Tibial artery (tissue), 4 donors: ENCODE measurements at regions not wholly inside any gene's neighbourhood (a gene's known extent, or its start where the extent isn't known, plus 50 kb on each side); places are given as distances from the start of the nearest gene placed in this dataset.
"Not testable (repeated sequence)": the region's sequence is repeated elsewhere in the genome, so short reads cannot be mapped to it uniquely, and the experiment has no call there.

ENCODE experiments used
- DNase-seq, 2 donors: peaks; one replicate each; pipeline ENCODE4 v3.0.0-alpha.2; 2019
- H3K27ac ChIP-seq, 2 donors: fragments of 200-600 bp; sonication (generic) in 1 of 2; 1 replicate in 1 of 2; 2 replicates in 1 of 2; pipeline ENCODE4 v1.5.1; 2018 to 2019; ENCODE audit warnings: mild to moderate bottlenecking in 1 of 2
- H3K27me3 ChIP-seq, 2 donors: fragments of 200-600 bp; sonication (generic) in 1 of 2; one replicate each; pipeline versions ENCODE4 v1.5.1 to v1.6.0; 2016 to 2019
- H3K36me3 ChIP-seq, 3 donors: fragments of 200-600 bp; sonication (generic) in 2 of 3; one replicate each; pipeline ENCODE4 v1.5.1; 2016 to 2019; ENCODE audit warnings: mild to moderate bottlenecking in 2 of 3
- H3K4me1 ChIP-seq, 4 donors: fragments of 200-600 bp; sonication (generic) in 2 of 4; 1 replicate in 3 of 4; 2 replicates in 1 of 4; pipeline ENCODE4 v1.5.1; 2016 to 2019
- H3K4me3 ChIP-seq, 2 donors: fragments of 200-600 bp; sonication (generic) in 1 of 2; 1 replicate in 1 of 2; 2 replicates in 1 of 2; pipeline ENCODE4 v1.5.1; 2018 to 2019; ENCODE audit warnings: mild to moderate bottlenecking in 2 of 2
- H3K9me3 ChIP-seq, 3 donors: fragments of 200-600 bp; sonication (generic) in 1 of 3; one replicate each; pipeline ENCODE4 v1.5.1; 2016 to 2019
- intact Hi-C: fragments of 100-400 bp; cut with DNase I; formaldehyde crosslinking; loops from one replicate; pipeline ENCODE4 v1.15.0; 2023; ENCODE audit warnings: low total_unique reads
- TF ChIP-seq, protein P1 (sequence below), 2 experiments: fragments of 200-600 bp in 1 of 2; fragments of 450-650 bp in 1 of 2; IDR thresholded peaks; one replicate each; pipeline ENCODE4 v1.5.1; 2017 to 2019; ENCODE audit warnings: antibody characterized with exemption in 2 of 2, mild to moderate bottlenecking in 1 of 2, moderate library complexity in 1 of 2

DNA sequence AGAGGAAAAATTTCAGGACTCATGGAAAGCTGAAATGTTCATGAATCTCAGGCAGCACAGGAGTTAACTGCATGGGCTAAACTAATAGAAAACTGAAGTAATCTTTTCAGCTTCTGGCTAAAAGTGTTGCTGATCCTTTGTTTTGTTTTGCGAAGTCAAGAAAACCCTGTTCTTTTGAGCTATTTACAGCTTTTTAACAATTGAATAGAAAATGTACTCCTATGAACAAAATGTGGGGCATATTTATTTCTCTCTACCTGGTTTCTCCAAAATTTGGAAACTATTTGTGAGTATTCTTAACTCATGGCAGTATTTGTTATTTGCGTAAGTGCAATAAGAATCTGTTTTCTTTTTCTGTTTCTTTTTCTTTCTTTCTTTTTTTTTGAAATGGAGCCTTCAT is 818.8 kb upstream of the CITED2 start:
- intact Hi-C loops: no loop called here
- Histone ChIP-seq H3K4me1 (no peaks in the 10 kb centered on the region), H3K9me3 (peaks cover 0 to 16% (median 5%) of the 10 kb centered on the region in 3 donors), H3K36me3 (no peaks in the 10 kb centered on the region), H3K4me3 (no peak overlapping the region), H3K27ac (no peak overlapping the region), H3K27me3 (no peaks in the 10 kb centered on the region)
- TF ChIP-seq, protein P1, sequence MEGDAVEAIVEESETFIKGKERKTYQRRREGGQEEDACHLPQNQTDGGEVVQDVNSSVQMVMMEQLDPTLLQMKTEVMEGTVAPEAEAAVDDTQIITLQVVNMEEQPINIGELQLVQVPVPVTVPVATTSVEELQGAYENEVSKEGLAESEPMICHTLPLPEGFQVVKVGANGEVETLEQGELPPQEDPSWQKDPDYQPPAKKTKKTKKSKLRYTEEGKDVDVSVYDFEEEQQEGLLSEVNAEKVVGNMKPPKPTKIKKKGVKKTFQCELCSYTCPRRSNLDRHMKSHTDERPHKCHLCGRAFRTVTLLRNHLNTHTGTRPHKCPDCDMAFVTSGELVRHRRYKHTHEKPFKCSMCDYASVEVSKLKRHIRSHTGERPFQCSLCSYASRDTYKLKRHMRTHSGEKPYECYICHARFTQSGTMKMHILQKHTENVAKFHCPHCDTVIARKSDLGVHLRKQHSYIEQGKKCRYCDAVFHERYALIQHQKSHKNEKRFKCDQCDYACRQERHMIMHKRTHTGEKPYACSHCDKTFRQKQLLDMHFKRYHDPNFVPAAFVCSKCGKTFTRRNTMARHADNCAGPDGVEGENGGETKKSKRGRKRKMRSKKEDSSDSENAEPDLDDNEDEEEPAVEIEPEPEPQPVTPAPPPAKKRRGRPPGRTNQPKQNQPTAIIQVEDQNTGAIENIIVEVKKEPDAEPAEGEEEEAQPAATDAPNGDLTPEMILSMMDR (IDR thresholded peaks at IDR 0.05): no peak
- DNase-seq: no peak

DNA sequence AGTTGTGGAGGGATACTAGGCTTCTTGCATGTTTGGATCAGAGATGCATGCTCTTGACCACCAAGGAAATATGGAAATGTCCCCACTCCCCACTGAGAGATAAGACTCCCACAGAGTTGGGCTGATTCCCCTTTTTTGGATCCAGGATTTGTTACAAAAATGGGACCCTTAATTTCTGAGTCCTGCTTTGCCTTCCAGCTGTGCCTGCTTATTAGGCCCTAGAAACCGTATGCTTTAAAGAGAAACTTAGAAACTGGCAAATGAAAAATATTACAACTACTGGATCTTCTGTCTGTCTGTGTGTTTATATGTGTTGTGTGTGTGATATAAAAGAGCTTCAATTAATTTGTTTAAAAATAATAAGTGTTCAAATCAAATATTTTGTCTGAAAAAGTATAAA is 817.6 kb upstream of the CITED2 start:
- Histone ChIP-seq H3K36me3 (no peaks in the 10 kb centered on the region), H3K4me1 (no peaks in the 10 kb centered on the region), H3K9me3 (peaks cover 0 to 25% (median 8%) of the 10 kb centered on the region in 3 donors), H3K4me3 (no peak overlapping the region), H3K27me3 (no peaks in the 10 kb centered on the region), H3K27ac (no peak overlapping the region)
- DNase-seq: no peak
- TF ChIP-seq, protein P1 (IDR thresholded peaks at IDR 0.05): no peak
- intact Hi-C loops: no loop called here

DNA sequence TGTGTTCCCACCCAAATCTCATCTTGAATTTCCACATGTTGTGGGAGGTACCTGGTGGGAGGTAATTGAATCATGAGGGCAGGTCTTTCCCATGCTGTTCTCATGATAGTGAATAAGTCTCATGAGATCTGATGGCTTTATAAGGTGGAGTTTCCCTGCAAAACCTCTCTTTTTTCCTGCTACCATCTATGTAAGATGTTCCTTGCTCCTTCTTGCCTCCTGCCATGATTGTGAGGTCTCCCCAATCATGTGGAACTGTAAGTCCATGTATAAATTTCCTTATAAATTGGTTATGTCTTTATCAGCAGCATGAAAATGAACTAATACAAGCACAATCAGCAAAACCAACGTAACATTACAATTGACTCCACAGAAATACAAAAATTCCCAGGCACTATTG is 814.8 kb upstream of the CITED2 start:
- H3K36me3 ChIP-seq, intact Hi-C loops, H3K4me3 ChIP-seq, H3K4me1 ChIP-seq, H3K27me3 ChIP-seq, H3K27ac ChIP-seq, DNase-seq: not testable (repeated sequence)
- peaks cover 0 to 25% (median 8%) of the 10 kb centered on the region in 3 donors for H3K9me3 ChIP-seq

DNA sequence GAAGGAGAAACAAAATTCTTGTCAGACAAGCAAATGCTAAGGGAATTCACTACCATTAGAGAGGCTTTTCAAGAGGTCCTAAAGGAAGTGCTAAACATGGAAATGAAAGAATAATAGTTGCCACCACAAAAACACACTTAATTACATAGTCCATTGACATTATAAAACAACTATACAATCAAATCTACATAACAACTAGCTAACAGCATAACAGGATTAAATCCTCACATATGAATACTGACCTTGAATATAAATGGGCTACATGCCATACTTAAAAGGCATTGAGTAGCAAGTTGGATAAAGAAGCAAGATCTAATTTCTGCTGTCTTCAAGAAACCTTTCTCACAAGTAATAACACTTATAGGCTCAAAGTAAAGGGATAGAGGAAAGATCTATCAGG is 811.5 kb upstream of the CITED2 start:
- Histone ChIP-seq H3K27me3 (no peaks in the 10 kb centered on the region), H3K36me3 (no peaks in the 10 kb centered on the region), H3K4me3 (no peak overlapping the region), H3K9me3 (peaks cover 0 to 10% (median 5%) of the 10 kb centered on the region in 3 donors), H3K4me1 (peaks cover 0 to 7% (median 0%) of the 10 kb centered on the region in 4 donors), H3K27ac (no peak overlapping the region)
- intact Hi-C loops: no loop called here
- DNase-seq: no peak
- TF ChIP-seq, protein P1 (IDR thresholded peaks at IDR 0.05): no peak

DNA sequence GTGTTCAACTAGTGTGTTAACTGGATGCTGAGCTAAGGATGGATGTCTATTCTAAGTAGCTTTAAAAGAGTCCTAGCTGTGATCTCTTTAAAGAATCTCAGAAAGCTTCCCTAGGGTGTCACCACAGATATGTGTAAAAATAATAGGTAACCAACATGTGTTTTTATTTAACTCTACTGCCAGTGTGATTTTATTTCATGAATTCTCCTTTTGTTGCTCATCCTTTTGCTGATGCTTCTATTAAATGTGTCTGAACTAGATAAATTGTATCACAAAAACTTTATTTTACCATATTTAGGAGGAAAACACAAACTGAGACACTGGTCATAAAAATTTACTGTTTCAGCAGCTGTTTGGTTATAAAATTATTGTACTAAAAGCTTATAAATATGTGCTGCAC is 809.4 kb upstream of the CITED2 start:
- Histone ChIP-seq H3K9me3 (peaks cover 0 to 10% (median 5%) of the 10 kb centered on the region in 3 donors), H3K27me3 (no peaks in the 10 kb centered on the region), H3K4me3 (no peak overlapping the region), H3K4me1 (peaks cover 0 to 7% (median 0%) of the 10 kb centered on the region in 4 donors), H3K36me3 (no peaks in the 10 kb centered on the region), H3K27ac (no peak overlapping the region)
- intact Hi-C loops: no loop called here
- TF ChIP-seq, protein P1 (IDR thresholded peaks at IDR 0.05): no peak
- no peak for DNase-seq

DNA sequence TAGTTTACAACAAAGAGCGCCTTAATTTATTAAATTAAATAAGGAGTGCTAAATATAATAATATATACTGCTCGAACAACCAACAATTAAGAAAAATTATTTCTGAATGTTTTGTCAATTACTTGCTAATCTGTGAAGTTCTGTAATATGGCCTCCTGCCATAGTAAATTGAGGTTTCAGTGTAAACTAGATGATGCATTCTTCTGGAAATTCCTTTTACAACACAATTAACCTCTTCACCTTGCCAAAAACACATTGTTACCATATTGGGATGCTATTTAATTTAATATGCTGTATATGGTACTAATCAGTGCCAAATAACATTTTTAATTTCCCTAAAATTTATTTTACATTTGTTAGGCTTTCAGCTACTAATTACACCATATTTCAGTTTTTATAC is 808.4 kb upstream of the CITED2 start:
- Histone ChIP-seq H3K4me1 (peaks cover 0 to 16% (median 1%) of the 10 kb centered on the region in 4 donors), H3K27me3 (no peaks in the 10 kb centered on the region), H3K4me3 (no peak overlapping the region), H3K36me3 (no peaks in the 10 kb centered on the region), H3K9me3 (peaks cover 0 to 5% (median 0%) of the 10 kb centered on the region in 3 donors), H3K27ac (no peak overlapping the region)
- DNase-seq: no peak
- TF ChIP-seq, protein P1 (IDR thresholded peaks at IDR 0.05): no peak
- intact Hi-C loops: no loop called here
